Ammon's horn (tissue), 1 donor: ENCODE measurements at regions not wholly inside any gene's neighbourhood (a gene's known extent, or its start where the extent isn't known, plus 50 kb on each side); places are given as distances from the start of the nearest gene placed in this dataset.
"Not testable (repeated sequence)": the region's sequence is repeated elsewhere in the genome, so short reads cannot be mapped to it uniquely, and the experiment has no call there.

Source experiments
- DNase-seq: peaks from one replicate; pipeline ENCODE4 v3.0.0-alpha.2; 2016; ENCODE audit warnings: low spot score

- no peak for DNase-seq
Observed at GRCh38 chr9:84504360-84504759, 163.8 kb upstream of the SLC28A3 start.

GRCh38 chr9:84511651-84512050 lies 157.9 kb upstream of the NTRK2 start:
- DNase-seq: no peak

GRCh38 chr9:84512493-84512892 lies 157.0 kb upstream of the NTRK2 start:
- no peak for DNase-seq

GRCh38 chr9:84513473-84513872 lies 156.1 kb upstream of the NTRK2 start:
- no peak for DNase-seq

- no peak for DNase-seq
Observed at GRCh38 chr9:84513979-84514378, 155.6 kb upstream of the NTRK2 start.

- DNase-seq: no peak
Observed at GRCh38 chr9:84514421-84514820, 155.1 kb upstream of the NTRK2 start.

GRCh38 chr9:84517026-84517425 lies 152.5 kb upstream of the NTRK2 start:
- DNase-seq: no peak

GRCh38 chr9:84519413-84519812 lies 150.1 kb upstream of the NTRK2 start:
- no peak for DNase-seq

- DNase-seq: no peak
Observed at GRCh38 chr9:84521208-84521607, 148.3 kb upstream of the NTRK2 start.

- DNase-seq: not testable (repeated sequence)
Observed at GRCh38 chr9:84526211-84526610, 143.3 kb upstream of the NTRK2 start.

GRCh38 chr9:84527060-84527720 lies 142.3 kb upstream of the NTRK2 start:
- DNase-seq: not testable (repeated sequence)

GRCh38 chr9:84535973-84536372 lies 133.6 kb upstream of the NTRK2 start:
- DNase-seq: not testable (repeated sequence)

GRCh38 chr9:84538879-84539278 lies 130.7 kb upstream of the NTRK2 start:
- no peak for DNase-seq

GRCh38 chr9:84542554-84542953 lies 127.0 kb upstream of the NTRK2 start:
- DNase-seq: no peak

- DNase-seq: no peak
Observed at GRCh38 chr9:84554069-84554664, 115.4 kb upstream of the NTRK2 start.

GRCh38 chr9:84556556-84556955 lies 113.0 kb upstream of the NTRK2 start:
- no peak for DNase-seq

- DNase-seq: peak; percentile 17
Observed at GRCh38 chr9:84557751-84558150, 111.8 kb upstream of the NTRK2 start.

GRCh38 chr9:84563691-84564090 lies 105.8 kb upstream of the NTRK2 start:
- DNase-seq: no peak

GRCh38 chr9:84567805-84568204 lies 101.7 kb upstream of the NTRK2 start:
- no peak for DNase-seq

GRCh38 chr9:84570482-84571154 lies 98.9 kb upstream of the NTRK2 start:
- no peak for DNase-seq

- no peak for DNase-seq
Observed at GRCh38 chr9:84573083-84573482, 96.4 kb upstream of the NTRK2 start.

GRCh38 chr9:84575705-84576104 lies 93.8 kb upstream of the NTRK2 start:
- DNase-seq: no peak

GRCh38 chr9:84583866-84584265 lies 85.7 kb upstream of the NTRK2 start:
- peak; percentile 33 for DNase-seq
